IMR-90 (cell line): ENCODE measurements at regions not wholly inside any gene's neighbourhood (a gene's known extent, or its start where the extent isn't known, plus 50 kb on each side); places are given as distances from the start of the nearest gene placed in this dataset.

ENCODE experiments used
- ATAC-seq: fragments of 200-7000 bp; cut with Tn5 transposase; 2 replicates; pipeline ENCODE4 v1.9.1; 2020; ENCODE audit warnings: low read depth, mild to moderate bottlenecking, moderate library complexity
- BruUV-seq: library from RNA; stranded (reverse); fragments of 400-500 nt; replicated peaks from 2 replicates; lab custom pipeline; 2021; lab: Mats Ljungman, UMichigan
- CTCF ChIA-PET: fragments of 300-600 bp; formaldehyde crosslinking; extraction: SDS; loops from one replicate; lab custom pipeline; 2021; ENCODE audit warnings: antibody characterized with exemption; lab: Yijun Ruan, JAX
- POLR2A ChIA-PET: fragments of 300-600 bp; sonication (Branson Sonifier 250); formaldehyde crosslinking; loops from one replicate; lab custom pipeline; 2022; ENCODE audit warnings: antibody characterized with exemption; ENCODE audit not compliant: unreplicated experiment; lab: Charles Lee
- DNase-seq: peaks from one replicate; pipeline ENCODE4 v3.0.0; 2013
- H2AFZ ChIP-seq: replicated peaks from 2 replicates; pipeline ENCODE3; 2013; ENCODE audit warnings: low read length, mild to moderate bottlenecking; ENCODE audit not compliant: poor library complexity
- H2AK5ac ChIP-seq: 2 replicates; pipeline ENCODE4 v1.6.1; 2013; ENCODE audit warnings: low read depth, low read length, inconsistent platforms
- H2AK9ac ChIP-seq: replicated peaks from 2 replicates; pipeline ENCODE3; 2013; ENCODE audit warnings: mild to moderate bottlenecking, low read depth, low read length, moderate library complexity; ENCODE audit not compliant: poor library complexity
- H2BK120ac ChIP-seq: 2 replicates; pipeline ENCODE4 v1.6.1; 2013; ENCODE audit warnings: low read depth, low read length, inconsistent platforms
- H2BK15ac ChIP-seq: 3 replicates; pipeline ENCODE4 v1.6.1; 2013; ENCODE audit warnings: low read depth, low read length, inconsistent platforms
- H2BK20ac ChIP-seq: 2 replicates; pipeline ENCODE4 v1.6.1; 2013; ENCODE audit warnings: low read depth, mild to moderate bottlenecking, inconsistent platforms, low read length, moderate library complexity
- H2BK5ac ChIP-seq: 2 replicates; pipeline ENCODE4 v1.6.1; 2013; ENCODE audit warnings: mild to moderate bottlenecking, low read depth, low read length, inconsistent platforms; ENCODE audit not compliant: poor library complexity, severe bottlenecking
- H3K14ac ChIP-seq: replicated peaks from 2 replicates; pipeline ENCODE4 v1.6.1; 2013; ENCODE audit warnings: low read depth, low read length, inconsistent platforms
- H3K18ac ChIP-seq: 2 replicates; pipeline ENCODE4 v1.6.1; 2013; ENCODE audit warnings: low read depth, low read length, control low read depth
- H3K23ac ChIP-seq: 2 replicates; pipeline ENCODE4 v1.6.1; 2013; ENCODE audit warnings: low read depth, low read length, inconsistent platforms
- H3K27ac ChIP-seq: 2 replicates; pipeline ENCODE4 v1.5.1; 2013; ENCODE audit warnings: mild to moderate bottlenecking, control low read depth, low read length; ENCODE audit not compliant: insufficient read depth
- H3K27me3 ChIP-seq: 2 replicates; pipeline ENCODE4 v1.6.1; 2013; ENCODE audit warnings: low read length; ENCODE audit not compliant: control insufficient read depth, insufficient read depth
- H3K36me3 ChIP-seq: 2 replicates; pipeline ENCODE4 v1.6.1; 2013; ENCODE audit warnings: low read length, mixed read lengths; ENCODE audit not compliant: control insufficient read depth, insufficient read depth
- H3K4ac ChIP-seq: 2 replicates; pipeline ENCODE4 v1.6.1; 2013; ENCODE audit warnings: low read depth, low read length, inconsistent platforms
- H3K4me1 ChIP-seq: 2 replicates; pipeline ENCODE4 v1.6.1; 2013; ENCODE audit warnings: low read length, mixed read lengths; ENCODE audit not compliant: control insufficient read depth, insufficient read depth
- H3K4me2 ChIP-seq: 2 replicates; pipeline ENCODE4 v1.6.1; 2013; ENCODE audit warnings: low read depth, mild to moderate bottlenecking, control low read depth, low read length, moderate library complexity
- H3K4me3 ChIP-seq: 2 replicates; pipeline ENCODE4 v1.5.1; 2013; ENCODE audit warnings: low read depth, mild to moderate bottlenecking, control low read depth, low read length, moderate library complexity; ENCODE audit not compliant: insufficient read depth
- H3K56ac ChIP-seq: 2 replicates; pipeline ENCODE4 v1.6.1; 2013; ENCODE audit warnings: low read length, inconsistent platforms; ENCODE audit not compliant: insufficient read depth; ENCODE audit errors: extremely low read depth
- H3K79me1 ChIP-seq, 2 experiments: 2 replicates each; pipeline ENCODE4 v1.6.1; 2013; ENCODE audit warnings: low read length in 2 of 2, inconsistent platforms in 1 of 2, low read depth in 1 of 2
- H3K9ac ChIP-seq: 2 replicates; pipeline ENCODE4 v1.6.1; 2013; ENCODE audit warnings: low read depth, low read length, control low read depth
- H3K9me1 ChIP-seq: 2 replicates; pipeline ENCODE4 v1.6.1; 2013; ENCODE audit warnings: low read length, inconsistent platforms; ENCODE audit not compliant: insufficient read depth
- H3K9me3 ChIP-seq: 2 replicates; pipeline ENCODE4 v1.6.1; 2013; ENCODE audit warnings: low read length; ENCODE audit not compliant: control insufficient read depth, insufficient read depth
- H4K20me1 ChIP-seq: 2 replicates; pipeline ENCODE4 v1.6.1; 2013; ENCODE audit warnings: low read length, inconsistent platforms; ENCODE audit not compliant: insufficient read depth
- H4K5ac ChIP-seq: 2 replicates; pipeline ENCODE4 v1.6.1; 2013; ENCODE audit warnings: mild to moderate bottlenecking, low read depth, low read length, control low read depth
- H4K8ac ChIP-seq, 2 experiments: 2 replicates each; pipeline ENCODE4 v1.6.1; 2013; ENCODE audit warnings: low read depth in 2 of 2, low read length in 2 of 2, control low read depth in 1 of 2, inconsistent platforms in 1 of 2
- H4K91ac ChIP-seq: 2 replicates; pipeline ENCODE4 v1.6.1; 2013; ENCODE audit warnings: low read depth, low read length, inconsistent platforms; ENCODE audit not compliant: insufficient read depth
- ELK1 ChIP-seq: fragments of 150-350 bp; IDR thresholded peaks from 2 replicates; pipeline ENCODE4 v1.6.1; 2016; ENCODE audit warnings: low read depth, mild to moderate bottlenecking, low read length, moderate library complexity, borderline replicate concordance
- FOS ChIP-seq: fragments of 150-350 bp; IDR thresholded peaks from 2 replicates; pipeline ENCODE4 v1.6.1; 2016; ENCODE audit warnings: low read depth, low read length
- MAZ ChIP-seq: IDR thresholded peaks from 2 replicates; pipeline ENCODE4 v1.6.1; 2012; ENCODE audit warnings: low read depth, mild to moderate bottlenecking, low read length, improper control_type of control experiment, moderate library complexity, borderline replicate concordance
- POLR2A ChIP-seq: IDR thresholded peaks from 2 replicates; pipeline ENCODE4 v1.6.1; 2012; ENCODE audit warnings: mild to moderate bottlenecking, low read depth, low read length
- RFX5 ChIP-seq: IDR thresholded peaks from 2 replicates; pipeline ENCODE4 v1.8.0; 2012; ENCODE audit warnings: low read depth, mild to moderate bottlenecking, low read length, moderate library complexity
- SMC3 ChIP-seq: fragments of 150-350 bp; IDR thresholded peaks from 2 replicates; pipeline ENCODE4 v1.6.1; 2016; ENCODE audit warnings: low read depth, mild to moderate bottlenecking, antibody characterized with exemption, low read length, moderate library complexity
- WGBS, 2 experiments: methylation state at CpG; one replicate each; pipeline versions ENCODE4 v1.1.5 to v1.1.7; 2013; ENCODE audit warnings: missing lambda C conversion rate in 2 of 2; ENCODE audit not compliant: insufficient read length in 1 of 2; ENCODE audit errors: extremely low coverage in 2 of 2; 5-methylcytosine and 5-hydroxymethylcytosine counted together
- dilution Hi-C: fragments of 300-500 bp; cut with HindIII; formaldehyde crosslinking; loops from one replicate; pipeline ENCODE4 v1.14.3; 2018; ENCODE audit warnings: low sequenced_read_pairs; ENCODE audit not compliant: unreplicated experiment
- in situ Hi-C: fragments of 300-500 bp; cut with MboI; formaldehyde crosslinking; loops from 3 replicates; pipeline ENCODE4 v1.14.3; 2019; ENCODE audit warnings: low sequenced_read_pairs, inconsistent platforms, mixed read lengths
- intact Hi-C: fragments of 100-400 bp; cut with micrococcal nuclease; formaldehyde crosslinking; loops from 2 replicates; pipeline ENCODE4 v1.10.0; 2022
- TF ChIP-seq, protein P1 (sequence below): fragments of 150-350 bp; IDR thresholded peaks from 2 replicates; pipeline ENCODE4 v1.6.1; 2017; ENCODE audit warnings: mild to moderate bottlenecking, antibody characterized with exemption, low read length, low read depth

GRCh38 chr17:59485015-59485414, 80.4 kb upstream of the DHX40 start:
- in situ Hi-C loops (no loop called here), dilution Hi-C loops (no loop called here), intact Hi-C loops (no loop called here)
- DNase-seq (no peak), ATAC-seq (no peak)
- H2BK15ac ChIP-seq, result no peak overlapping the region
- no peak overlapping the region for H2AK5ac ChIP-seq
- H3K4ac ChIP-seq, result no peak overlapping the region
- BruUV-seq, result no TSS peak
- no peaks in the 10 kb centered on the region for H4K20me1 ChIP-seq
- no peak overlapping the region for H2BK120ac ChIP-seq
- ChIA-PET CTCF (no interaction called here), POLR2A (no interaction called here)
- H3K4me1 ChIP-seq, result no peaks in the 10 kb centered on the region
- no peak overlapping the region for H3K18ac ChIP-seq
- no peak overlapping the region for H3K27ac ChIP-seq
- H4K5ac ChIP-seq, result no peak overlapping the region
- H3K9ac ChIP-seq, result no peak overlapping the region
- H3K27me3 ChIP-seq, result peaks cover 16% of the 10 kb centered on the region
- H4K8ac ChIP-seq, result no peak overlapping the region
- no peak overlapping the region for H2BK5ac ChIP-seq
- no CpG with 5 or more reads among the region's 3 CpGs for WGBS, 2 experiments
- H3K4me3 ChIP-seq, result no peak overlapping the region
- no peaks in the 10 kb centered on the region for H3K9me3 ChIP-seq
- H3K56ac ChIP-seq, result no peak overlapping the region
- H2AFZ ChIP-seq, result no peak overlapping the region
- H4K91ac ChIP-seq, result no peak overlapping the region
- H2BK20ac ChIP-seq, result no peak overlapping the region
- no peak overlapping the region for H3K23ac ChIP-seq
- no peak overlapping the region for H3K14ac ChIP-seq
- no peak for TF ChIP-seq MAZ
- no peak for TF ChIP-seq POLR2A
- TF ChIP-seq RFX5, result no peak
- TF ChIP-seq ELK1, result no peak
- TF ChIP-seq, protein P1, sequence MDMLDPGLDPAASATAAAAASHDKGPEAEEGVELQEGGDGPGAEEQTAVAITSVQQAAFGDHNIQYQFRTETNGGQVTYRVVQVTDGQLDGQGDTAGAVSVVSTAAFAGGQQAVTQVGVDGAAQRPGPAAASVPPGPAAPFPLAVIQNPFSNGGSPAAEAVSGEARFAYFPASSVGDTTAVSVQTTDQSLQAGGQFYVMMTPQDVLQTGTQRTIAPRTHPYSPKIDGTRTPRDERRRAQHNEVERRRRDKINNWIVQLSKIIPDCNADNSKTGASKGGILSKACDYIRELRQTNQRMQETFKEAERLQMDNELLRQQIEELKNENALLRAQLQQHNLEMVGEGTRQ, result no peak
- TF ChIP-seq SMC3, result no peak
- no peak for TF ChIP-seq FOS
- no peaks in the 10 kb centered on the region for H3K79me1 ChIP-seq
- H3K36me3 ChIP-seq, result no peaks in the 10 kb centered on the region
- no peak overlapping the region for H2AK9ac ChIP-seq
- H3K4me2 ChIP-seq, result no peak overlapping the region
- H3K9me1 ChIP-seq, result no peaks in the 10 kb centered on the region
